ENCODE measurements at regions not wholly inside any gene's neighbourhood (a gene's known extent, or its start where the extent isn't known, plus 50 kb on each side); places are given as distances from the start of the nearest gene placed in this dataset.

DNA sequence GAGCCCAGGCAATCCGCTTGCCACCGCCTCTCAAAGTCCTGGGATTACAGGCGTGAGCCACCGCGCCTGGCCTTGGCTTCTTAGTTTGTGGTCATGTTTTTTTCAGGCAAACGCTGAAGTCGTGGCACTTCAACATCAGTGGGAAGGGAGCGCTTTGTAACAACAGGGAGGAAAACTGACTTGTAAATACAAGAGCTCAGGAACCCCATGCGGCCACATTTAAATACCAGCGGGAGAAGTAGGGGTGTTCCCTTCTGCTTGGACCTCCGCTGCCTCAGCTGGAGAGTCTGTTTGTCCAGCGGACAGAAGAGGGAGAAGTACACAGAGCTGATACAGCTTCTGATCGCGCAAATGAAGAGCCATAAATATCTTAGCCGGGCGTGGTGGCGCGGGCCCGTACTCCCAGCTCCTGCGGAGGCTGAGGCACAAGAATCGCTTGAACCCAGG lies 108.7 kb upstream of the KMT2C start:
- TF ChIP-seq, protein P1, sequence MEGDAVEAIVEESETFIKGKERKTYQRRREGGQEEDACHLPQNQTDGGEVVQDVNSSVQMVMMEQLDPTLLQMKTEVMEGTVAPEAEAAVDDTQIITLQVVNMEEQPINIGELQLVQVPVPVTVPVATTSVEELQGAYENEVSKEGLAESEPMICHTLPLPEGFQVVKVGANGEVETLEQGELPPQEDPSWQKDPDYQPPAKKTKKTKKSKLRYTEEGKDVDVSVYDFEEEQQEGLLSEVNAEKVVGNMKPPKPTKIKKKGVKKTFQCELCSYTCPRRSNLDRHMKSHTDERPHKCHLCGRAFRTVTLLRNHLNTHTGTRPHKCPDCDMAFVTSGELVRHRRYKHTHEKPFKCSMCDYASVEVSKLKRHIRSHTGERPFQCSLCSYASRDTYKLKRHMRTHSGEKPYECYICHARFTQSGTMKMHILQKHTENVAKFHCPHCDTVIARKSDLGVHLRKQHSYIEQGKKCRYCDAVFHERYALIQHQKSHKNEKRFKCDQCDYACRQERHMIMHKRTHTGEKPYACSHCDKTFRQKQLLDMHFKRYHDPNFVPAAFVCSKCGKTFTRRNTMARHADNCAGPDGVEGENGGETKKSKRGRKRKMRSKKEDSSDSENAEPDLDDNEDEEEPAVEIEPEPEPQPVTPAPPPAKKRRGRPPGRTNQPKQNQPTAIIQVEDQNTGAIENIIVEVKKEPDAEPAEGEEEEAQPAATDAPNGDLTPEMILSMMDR (conservative IDR thresholded peaks at IDR 0.05; ENCODE audit: low read length), result no peak
- TF ChIP-seq EZH2phosphoT487 (IDR thresholded peaks at IDR 0.05; ENCODE audit: borderline replicate concordance), result no peak

Measured in Loucy (cell line).